Gastrocnemius medialis (tissue), 4 donors: ENCODE measurements at regions not wholly inside any gene's neighbourhood (a gene's known extent, or its start where the extent isn't known, plus 50 kb on each side); places are given as distances from the start of the nearest gene placed in this dataset.

Source experiments
- CTCF ChIP-seq, 5 experiments: fragments of 450-650 bp in 3 of 5; fragments of 200-600 bp in 2 of 5; sonication (generic) in 2 of 5; IDR thresholded peaks in 4 of 5; conservative IDR thresholded peaks in 1 of 5; 1 replicate in 4 of 5; 2 replicates in 1 of 5; pipeline ENCODE4 v1.5.1; 2016 to 2019; ENCODE audit warnings: antibody characterized with exemption in 5 of 5, mild to moderate bottlenecking in 3 of 5, moderate library complexity in 3 of 5
- POLR2A ChIP-seq, 2 donors: fragments of 450-650 bp; IDR thresholded peaks; one replicate each; pipeline ENCODE4 v1.6.1; 2017; ENCODE audit warnings: antibody characterized with exemption in 2 of 2, mild to moderate bottlenecking in 2 of 2, moderate library complexity in 2 of 2

DNA sequence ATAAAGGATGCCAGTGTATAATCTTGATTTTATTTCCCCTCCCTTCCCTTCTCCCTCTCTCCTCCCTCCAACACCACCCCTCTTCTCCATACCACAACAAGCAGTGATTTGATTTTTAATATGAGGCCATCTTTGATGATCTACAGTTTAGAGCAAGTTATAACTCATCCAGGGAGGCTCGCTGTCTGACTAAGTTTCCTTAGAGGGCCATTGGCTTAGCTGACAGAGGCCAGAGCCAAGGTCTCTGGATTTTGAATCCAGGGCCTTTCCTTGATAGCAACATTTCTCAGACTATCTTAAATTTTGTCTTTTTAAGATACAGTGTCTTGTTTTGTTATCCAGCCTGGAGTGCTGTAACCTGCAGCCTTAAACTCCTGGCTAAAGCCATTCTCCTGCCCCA lies 431.0 kb upstream of the USP24 start:
- TF ChIP-seq CTCF (IDR thresholded peaks at IDR 0.05 in 4 of 5, conservative IDR thresholded peaks at IDR 0.05 in 1 of 5): no peak
- no peak for TF ChIP-seq POLR2A (IDR thresholded peaks at IDR 0.05)
